ENCODE measurements at regions not wholly inside any gene's neighbourhood (a gene's known extent, or its start where the extent isn't known, plus 50 kb on each side); places are given as distances from the start of the nearest gene placed in this dataset.

- TF ChIP-seq TAF1 (IDR thresholded peaks at IDR 0.05; ENCODE audit: borderline replicate concordance, low read depth, low read length) (no peak), POLR2AphosphoS5 (IDR thresholded peaks at IDR 0.05; ENCODE audit: low read depth, low read length) (no peak), POLR2A (IDR thresholded peaks at IDR 0.05; ENCODE audit: low read depth, low read length) (no peak)
- FAIRE-seq (no peak), DNase-seq (ENCODE audit: insufficient read length) (no peak)
Observed at GRCh38 chr15:31151301-31152233, 50.0 kb upstream of the TRPM1 start.

GRCh38 chr15:31153531-31153930 is 52.0 kb upstream of the TRPM1 start:
- FAIRE-seq (no peak), DNase-seq (ENCODE audit: insufficient read length) (no peak)
- TF ChIP-seq POLR2AphosphoS5 (IDR thresholded peaks at IDR 0.05; ENCODE audit: low read depth, low read length) (no peak), POLR2A (IDR thresholded peaks at IDR 0.05; ENCODE audit: low read depth, low read length) (no peak), TAF1 (IDR thresholded peaks at IDR 0.05; ENCODE audit: borderline replicate concordance, low read depth, low read length) (no peak)

GRCh38 chr15:31155151-31155550 is 53.6 kb upstream of the TRPM1 start:
- FAIRE-seq = no peak
- no peak for TF ChIP-seq POLR2A (IDR thresholded peaks at IDR 0.05; ENCODE audit: low read depth, low read length)
- no peak for TF ChIP-seq POLR2AphosphoS5 (IDR thresholded peaks at IDR 0.05; ENCODE audit: low read depth, low read length)
- no peak for TF ChIP-seq TAF1 (IDR thresholded peaks at IDR 0.05; ENCODE audit: borderline replicate concordance, low read depth, low read length)
- DNase-seq (ENCODE audit: insufficient read length) = no peak

GRCh38 chr15:31156226-31156625 is 54.7 kb upstream of the TRPM1 start:
- no peak for FAIRE-seq

GRCh38 chr15:31156808-31157207 is 55.3 kb upstream of the TRPM1 start:
- FAIRE-seq (no peak), DNase-seq (ENCODE audit: insufficient read length) (no peak)

More at GRCh38 chr15:31156226-31156625, 54.7 kb upstream of the TRPM1 start:
- TF ChIP-seq POLR2A (IDR thresholded peaks at IDR 0.05; ENCODE audit: low read depth, low read length) (no peak), TAF1 (IDR thresholded peaks at IDR 0.05; ENCODE audit: borderline replicate concordance, low read depth, low read length) (no peak), POLR2AphosphoS5 (IDR thresholded peaks at IDR 0.05; ENCODE audit: low read depth, low read length) (no peak)
- no peak for DNase-seq (ENCODE audit: insufficient read length)

GRCh38 chr15:31157644-31158069 is 56.1 kb upstream of the TRPM1 start:
- TF ChIP-seq POLR2A (IDR thresholded peaks at IDR 0.05; ENCODE audit: low read depth, low read length) = no peak
- TF ChIP-seq TAF1 (IDR thresholded peaks at IDR 0.05; ENCODE audit: borderline replicate concordance, low read depth, low read length) = no peak
- TF ChIP-seq POLR2AphosphoS5 (IDR thresholded peaks at IDR 0.05; ENCODE audit: low read depth, low read length) = no peak
- FAIRE-seq (no peak), DNase-seq (ENCODE audit: insufficient read length) (no peak)

More at GRCh38 chr15:31156808-31157207, 55.3 kb upstream of the TRPM1 start:
- TF ChIP-seq POLR2AphosphoS5 (IDR thresholded peaks at IDR 0.05; ENCODE audit: low read depth, low read length) = no peak
- TF ChIP-seq POLR2A (IDR thresholded peaks at IDR 0.05; ENCODE audit: low read depth, low read length) = no peak
- no peak for TF ChIP-seq TAF1 (IDR thresholded peaks at IDR 0.05; ENCODE audit: borderline replicate concordance, low read depth, low read length)

- TF ChIP-seq POLR2AphosphoS5 (IDR thresholded peaks at IDR 0.05; ENCODE audit: low read depth, low read length) (no peak), POLR2A (IDR thresholded peaks at IDR 0.05; ENCODE audit: low read depth, low read length) (no peak), TAF1 (IDR thresholded peaks at IDR 0.05; ENCODE audit: borderline replicate concordance, low read depth, low read length) (no peak)
- no peak for DNase-seq (ENCODE audit: insufficient read length)
- FAIRE-seq = no peak
Observed at GRCh38 chr15:31158858-31159569, 57.5 kb upstream of the TRPM1 start.

- TF ChIP-seq POLR2A (IDR thresholded peaks at IDR 0.05; ENCODE audit: low read depth, low read length) (no peak), POLR2AphosphoS5 (IDR thresholded peaks at IDR 0.05; ENCODE audit: low read depth, low read length) (no peak), TAF1 (IDR thresholded peaks at IDR 0.05; ENCODE audit: borderline replicate concordance, low read depth, low read length) (no peak)
Observed at GRCh38 chr15:31159837-31160236, 58.3 kb upstream of the TRPM1 start.

GRCh38 chr15:31160297-31160696 is 58.8 kb upstream of the TRPM1 start:
- DNase-seq (ENCODE audit: insufficient read length) (no peak), FAIRE-seq (no peak)
- no peak for TF ChIP-seq POLR2AphosphoS5 (IDR thresholded peaks at IDR 0.05; ENCODE audit: low read depth, low read length)
- no peak for TF ChIP-seq TAF1 (IDR thresholded peaks at IDR 0.05; ENCODE audit: borderline replicate concordance, low read depth, low read length)
- TF ChIP-seq POLR2A (IDR thresholded peaks at IDR 0.05; ENCODE audit: low read depth, low read length) = no peak

More at GRCh38 chr15:31159837-31160236, 58.3 kb upstream of the TRPM1 start:
- DNase-seq (ENCODE audit: insufficient read length) (no peak), FAIRE-seq (no peak)

- DNase-seq (ENCODE audit: insufficient read length) = no peak
Observed at GRCh38 chr15:31160740-31161495, 59.4 kb upstream of the TRPM1 start.

GRCh38 chr15:31161951-31162350 is 60.4 kb upstream of the TRPM1 start:
- no peak for TF ChIP-seq POLR2A (IDR thresholded peaks at IDR 0.05; ENCODE audit: low read depth, low read length)
- TF ChIP-seq POLR2AphosphoS5 (IDR thresholded peaks at IDR 0.05; ENCODE audit: low read depth, low read length) = no peak

More at GRCh38 chr15:31160740-31161495, 59.4 kb upstream of the TRPM1 start:
- no peak for FAIRE-seq
- no peak for TF ChIP-seq POLR2A (IDR thresholded peaks at IDR 0.05; ENCODE audit: low read depth, low read length)
- no peak for TF ChIP-seq POLR2AphosphoS5 (IDR thresholded peaks at IDR 0.05; ENCODE audit: low read depth, low read length)
- TF ChIP-seq TAF1 (IDR thresholded peaks at IDR 0.05; ENCODE audit: borderline replicate concordance, low read depth, low read length) = no peak

More at GRCh38 chr15:31161951-31162350, 60.4 kb upstream of the TRPM1 start:
- FAIRE-seq (no peak), DNase-seq (ENCODE audit: insufficient read length) (no peak)
